SHP77 (cell line): ENCODE measurements at regions not wholly inside any gene's neighbourhood (a gene's known extent, or its start where the extent isn't known, plus 50 kb on each side); places are given as distances from the start of the nearest gene placed in this dataset.
"Not testable (repeated sequence)": the region's sequence is repeated elsewhere in the genome, so short reads cannot be mapped to it uniquely, and the experiment has no call there.

Experiments used
- DNase-seq, 2 experiments: peaks; one replicate each; lab custom pipeline; 2025; lab: John Stamatoyannopoulos, UW

- DNase-seq = no peak
Measured at GRCh38 chr2:150212722-150213171, 274.7 kb downstream of the RND3 start.

GRCh38 chr2:150211164-150211631, 276.3 kb downstream of the RND3 start:
- no peak for DNase-seq

GRCh38 chr2:150209746-150210145, 277.7 kb downstream of the RND3 start:
- DNase-seq = no peak

DNA sequence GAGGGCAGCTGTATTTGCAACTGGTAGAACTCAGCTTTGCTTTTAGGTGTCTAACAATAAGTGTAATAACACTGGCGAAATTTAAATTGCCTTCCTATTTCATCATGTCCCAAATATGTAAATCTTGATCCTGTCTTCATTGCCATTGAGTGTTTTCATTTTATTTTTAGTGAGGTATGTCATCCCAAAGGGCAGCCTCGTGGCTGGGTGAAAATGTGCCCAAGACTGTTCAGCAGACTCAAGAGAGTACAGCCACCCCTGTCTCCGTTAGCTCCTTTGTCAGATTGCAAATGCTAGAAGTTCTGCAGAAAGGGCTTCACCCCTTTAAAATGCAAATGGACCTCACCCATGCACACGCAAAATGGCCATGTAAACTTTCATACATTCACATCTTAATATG, 278.8 kb downstream of the RND3 start:
- DNase-seq = no peak

GRCh38 chr2:150207979-150208378, 279.5 kb downstream of the RND3 start:
- no peak for DNase-seq

DNA sequence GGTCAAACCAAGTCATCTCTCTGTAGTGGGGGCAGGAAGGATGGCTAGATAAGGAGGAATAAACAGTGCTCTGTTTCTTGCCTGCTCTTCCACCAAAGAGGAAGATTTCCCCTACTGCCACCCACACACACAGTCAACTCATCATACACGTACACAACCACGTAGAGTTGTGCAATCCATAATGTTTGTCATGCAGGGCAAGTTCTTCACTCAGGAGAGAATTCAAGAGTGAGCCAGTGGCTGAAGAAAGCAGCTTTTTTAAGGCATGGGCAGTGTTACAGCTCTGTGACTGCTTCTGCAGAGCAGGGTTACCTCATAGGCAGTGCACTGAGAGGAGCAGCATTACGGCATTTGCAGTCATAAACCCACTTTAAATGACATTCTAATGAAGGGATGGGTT, 283.0 kb downstream of the RND3 start:
- DNase-seq = no peak

- not testable (repeated sequence) for DNase-seq
Measured at GRCh38 chr2:150194816-150195215, 292.7 kb downstream of the RND3 start.

DNA sequence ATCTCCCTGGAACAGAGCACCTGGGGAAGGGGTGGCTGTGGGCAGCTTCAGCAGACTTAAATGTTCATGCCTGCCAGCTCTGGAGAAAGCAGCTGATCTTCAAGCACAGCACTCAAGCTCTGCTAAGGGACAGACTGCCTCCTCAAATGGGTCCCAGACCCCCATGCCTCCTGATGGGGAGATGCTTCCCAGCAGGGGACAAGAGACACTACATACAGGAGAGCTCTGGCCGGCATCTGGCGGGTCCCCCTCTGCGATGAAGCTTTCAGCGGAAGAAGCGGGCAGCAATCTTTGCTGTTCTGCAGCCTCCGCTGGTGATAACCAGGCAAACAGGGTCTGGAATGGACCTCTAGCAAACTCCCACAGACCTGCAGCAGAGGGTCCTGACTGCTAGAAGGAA, 294.8 kb downstream of the RND3 start:
- DNase-seq = no peak

DNA sequence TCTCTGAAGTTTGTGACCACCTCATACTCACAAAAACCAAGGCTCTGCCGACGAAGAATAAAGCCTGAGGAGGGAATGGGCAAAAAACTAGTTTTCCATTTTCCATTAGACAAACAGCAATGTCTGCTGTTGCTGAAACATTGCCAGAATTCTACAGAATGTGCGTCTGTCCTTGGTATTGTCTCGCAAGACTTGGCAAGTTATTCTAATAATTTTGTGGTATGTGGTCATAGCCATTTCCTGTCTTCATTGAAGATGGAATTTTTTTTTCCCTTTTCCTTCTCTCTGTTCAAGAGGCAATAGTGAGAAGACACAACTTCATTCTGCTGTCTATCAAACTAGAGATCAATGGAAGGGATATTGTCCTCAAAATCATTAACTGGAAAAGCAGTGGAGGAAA, 296.1 kb downstream of the RND3 start:
- no peak for DNase-seq

- DNase-seq = no peak
Measured at GRCh38 chr2:150190546-150190945, 296.9 kb downstream of the RND3 start.

- no peak for DNase-seq
Measured at GRCh38 chr2:150188800-150189199, 298.7 kb downstream of the RND3 start.

GRCh38 chr2:150188177-150188576, 299.3 kb downstream of the RND3 start:
- no peak for DNase-seq

GRCh38 chr2:150182566-150183235, 304.8 kb downstream of the RND3 start:
- DNase-seq = no peak

GRCh38 chr2:150178591-150178990, 308.9 kb downstream of the RND3 start:
- DNase-seq = no peak

DNA sequence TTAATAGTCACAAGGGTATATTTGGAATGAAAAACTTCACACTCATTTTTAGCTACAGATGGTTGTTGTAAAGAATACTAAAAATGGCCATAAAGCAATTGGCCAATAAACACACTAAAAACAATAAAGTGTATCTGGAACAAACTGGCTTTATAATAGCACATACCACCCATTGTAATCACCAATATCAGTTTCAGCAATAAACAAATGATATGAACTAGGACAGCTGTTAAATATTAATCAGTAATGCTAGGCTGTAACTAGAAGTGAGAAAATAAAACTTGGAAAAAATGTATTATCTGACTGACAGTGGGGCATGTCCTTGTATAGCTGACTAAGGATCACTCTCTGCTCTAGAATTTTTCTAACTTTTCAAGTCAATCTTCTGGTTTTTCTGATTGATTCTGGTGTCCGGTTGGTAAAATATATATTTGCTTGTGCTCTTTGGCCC, 312.5 kb downstream of the RND3 start:
- no peak for DNase-seq

DNA sequence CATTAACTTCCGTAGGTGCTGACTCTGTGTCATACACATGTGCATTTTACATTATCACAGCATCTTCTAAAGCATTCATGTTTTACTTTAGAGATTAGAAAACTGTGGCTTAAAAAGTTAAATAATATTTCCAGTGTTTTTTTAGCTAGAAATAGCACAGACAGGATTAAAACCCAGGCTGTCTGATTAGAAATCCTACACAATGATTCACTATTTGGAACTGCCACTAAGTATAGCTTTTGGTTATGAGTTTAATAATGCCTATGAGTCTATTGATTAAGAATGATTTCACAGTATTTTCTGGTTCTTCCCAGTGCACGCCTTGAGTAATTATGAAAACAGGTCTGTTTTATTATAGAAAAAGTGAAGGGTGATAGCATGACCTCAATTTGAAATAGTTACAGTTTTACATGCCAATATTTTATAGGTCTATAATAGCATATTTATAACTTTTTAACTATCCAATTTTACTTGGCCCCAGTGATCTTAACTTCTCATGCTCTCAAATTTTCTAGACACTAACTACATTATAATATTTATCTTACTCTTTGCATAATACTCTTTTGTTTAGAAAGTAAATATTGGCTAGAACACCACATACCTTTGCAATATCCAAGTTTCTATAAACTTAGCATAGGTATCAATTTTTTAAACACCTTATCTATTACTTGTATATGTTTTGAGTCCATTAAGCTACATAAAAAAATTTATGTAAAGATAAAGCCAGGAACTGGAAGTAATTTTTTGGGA, 313.2 kb downstream of the RND3 start:
- no peak for DNase-seq

- no peak for DNase-seq
Measured at GRCh38 chr2:150171065-150171548, 316.4 kb downstream of the RND3 start.

DNA sequence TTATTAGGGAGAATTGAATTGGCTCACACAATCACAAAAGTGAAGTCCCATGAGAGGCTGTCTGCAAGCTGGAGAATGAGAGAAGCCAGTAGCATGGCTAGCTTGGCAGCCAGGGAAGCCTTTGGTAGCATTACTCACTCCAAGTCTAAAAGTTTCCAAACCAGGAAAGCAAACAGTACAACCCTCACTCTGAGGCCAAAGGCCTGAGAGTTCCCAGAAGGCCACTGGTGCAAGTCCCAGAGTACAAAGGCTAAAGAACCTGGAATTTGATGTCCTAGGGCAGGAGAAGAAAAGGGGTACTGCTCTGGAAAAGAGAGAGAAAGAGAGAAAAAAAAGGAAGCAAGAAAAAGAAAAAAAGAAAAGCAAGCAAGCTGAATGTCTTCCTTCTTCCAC, 318.2 kb downstream of the RND3 start:
- DNase-seq = no peak

GRCh38 chr2:150168595-150169236, 318.8 kb downstream of the RND3 start:
- DNase-seq = no peak

DNA sequence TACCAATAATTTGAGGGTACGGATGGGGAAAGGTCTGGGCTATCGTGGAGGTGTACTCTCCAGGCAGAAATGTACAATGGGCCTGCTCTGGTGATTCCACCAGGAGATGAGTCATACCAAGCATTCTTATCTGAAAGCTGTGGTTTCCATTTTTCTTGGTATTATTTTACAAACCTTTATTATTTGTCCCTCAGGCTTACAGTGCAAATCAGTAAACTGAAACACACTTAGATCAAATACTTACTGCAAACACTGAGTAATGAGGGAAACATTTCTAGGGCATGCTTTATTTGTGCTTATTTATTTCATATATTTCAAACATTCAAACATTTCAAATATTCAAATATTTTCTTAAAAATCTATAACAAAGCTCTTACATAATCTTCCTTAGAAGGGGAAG, 319.8 kb downstream of the RND3 start:
- no peak for DNase-seq

- DNase-seq = no peak
Measured at GRCh38 chr2:150166313-150167051, 321.0 kb downstream of the RND3 start.

GRCh38 chr2:150165988-150166312, 321.5 kb downstream of the RND3 start:
- no peak for DNase-seq
